ENCODE measurements at regions not wholly inside any gene's neighbourhood (a gene's known extent, or its start where the extent isn't known, plus 50 kb on each side); places are given as distances from the start of the nearest gene placed in this dataset.

- TF ChIP-seq CTCF (conservative IDR thresholded peaks at IDR 0.05): no peak
- TF ChIP-seq ZFX (IDR thresholded peaks at IDR 0.05): no peak
These were observed 220.5 kb downstream of the PMAIP1 start for GRCh38 chr18:60120231-60120750.

Data from C4-2B (cell line).